Neural cell (in vitro differentiated cells): ENCODE measurements at regions not wholly inside any gene's neighbourhood (a gene's known extent, or its start where the extent isn't known, plus 50 kb on each side); places are given as distances from the start of the nearest gene placed in this dataset.

Source experiments
- H2AFZ ChIP-seq: fragments of 200-600, 300-800 bp; sonication (generic), shearing (Covaris generic); 2 replicates; pipeline ENCODE4 v1.6.0; 2014; ENCODE audit warnings: low read depth, mild to moderate bottlenecking, antibody characterized with exemption, low read length, moderate library complexity
- H3F3A ChIP-seq: fragments of 200-600 bp; shearing (Covaris generic); 2 replicates; pipeline ENCODE4 v1.6.1; 2016; ENCODE audit warnings: mild to moderate bottlenecking, moderate library complexity, mixed read lengths, antibody characterized with exemption, low read length; ENCODE audit not compliant: insufficient read depth, poor library complexity, severe bottlenecking
- H3K27ac ChIP-seq: fragments of 200-600, 300-800 bp; sonication (generic), shearing (Covaris generic); 2 replicates; pipeline ENCODE4 v1.5.1; 2014; ENCODE audit warnings: mild to moderate bottlenecking, low read length, moderate library complexity
- H3K27me3 ChIP-seq: fragments of 300-800, 200-600 bp; sonication (generic), shearing (Covaris generic); 2 replicates; pipeline ENCODE4 v1.6.0; 2014; ENCODE audit warnings: mild to moderate bottlenecking, low read depth, low read length, moderate library complexity; ENCODE audit not compliant: insufficient read depth
- H3K36me3 ChIP-seq: fragments of 300-800, 200-600 bp; sonication (generic), shearing (Covaris generic); 2 replicates; pipeline ENCODE4 v1.5.1; 2014; ENCODE audit warnings: mild to moderate bottlenecking, antibody characterized with exemption, low read length, moderate library complexity; ENCODE audit not compliant: insufficient read depth
- H3K4me2 ChIP-seq: fragments of 300-800, 200-600 bp; sonication (generic), shearing (Covaris generic); 2 replicates; pipeline ENCODE4 v1.6.0; 2014; ENCODE audit warnings: mild to moderate bottlenecking, low read length
- H3K4me3 ChIP-seq: fragments of 300-800, 200-600 bp; sonication (generic), shearing (Covaris generic); 2 replicates; pipeline ENCODE4 v1.5.1; 2014; ENCODE audit warnings: mild to moderate bottlenecking, low read length, moderate library complexity
- H3K79me2 ChIP-seq: fragments of 200-600 bp; shearing (Covaris generic); replicated peaks from 2 replicates; pipeline ENCODE4 v1.6.0; 2014; ENCODE audit warnings: mild to moderate bottlenecking, low read length, moderate library complexity; ENCODE audit not compliant: insufficient read depth
- H3K9ac ChIP-seq: fragments of 300-800, 200-600 bp; sonication (generic), shearing (Covaris generic); 2 replicates; pipeline ENCODE4 v1.6.1; 2016; ENCODE audit warnings: mild to moderate bottlenecking, low read length, mixed read lengths
- H3K9me2 ChIP-seq: fragments of 200-600 bp; shearing (Covaris generic); 2 replicates; pipeline ENCODE4 v1.6.1; 2016; ENCODE audit warnings: mild to moderate bottlenecking, low read length, mixed read lengths; ENCODE audit not compliant: insufficient read depth
- H3K9me3 ChIP-seq: fragments of 200-600, 300-800 bp; sonication (generic), shearing (Covaris generic); 2 replicates; pipeline ENCODE4 v1.6.1; 2016; ENCODE audit warnings: mild to moderate bottlenecking, mixed run types, low read length, moderate library complexity, mixed read lengths
- H4K20me1 ChIP-seq: fragments of 200-600 bp; shearing (Covaris generic); 2 replicates; pipeline ENCODE4 v1.6.1; 2016; ENCODE audit warnings: mild to moderate bottlenecking, mixed run types; ENCODE audit not compliant: insufficient read depth
- CTCF ChIP-seq: fragments of 450-650 bp; IDR thresholded peaks from 2 replicates; pipeline ENCODE4 v1.5.1; 2014; ENCODE audit warnings: antibody characterized with exemption, mild to moderate bottlenecking, moderate library complexity; ENCODE audit not compliant: poor library complexity, severe bottlenecking
- EP300 ChIP-seq: fragments of 450-650 bp; conservative IDR thresholded peaks from 2 replicates; pipeline ENCODE4 v1.6.1; 2014; ENCODE audit warnings: antibody characterized with exemption, mild to moderate bottlenecking, moderate library complexity; ENCODE audit not compliant: poor library complexity, severe bottlenecking
- EZH2 ChIP-seq: fragments of 200-600, 300-800 bp; shearing (Covaris generic), sonication (generic); IDR thresholded peaks from 2 replicates; pipeline ENCODE4 v1.6.1; 2014; ENCODE audit warnings: antibody characterized with exemption, low read length, borderline replicate concordance, mild to moderate bottlenecking; ENCODE audit not compliant: insufficient read depth, poor library complexity, severe bottlenecking
- MXI1 ChIP-seq: fragments of 450-650 bp; conservative IDR thresholded peaks from 2 replicates; pipeline ENCODE4 v1.6.1; 2014; ENCODE audit warnings: antibody characterized with exemption, mild to moderate bottlenecking; ENCODE audit not compliant: poor library complexity, severe bottlenecking
- POLR2AphosphoS5 ChIP-seq: IDR thresholded peaks from 2 replicates; pipeline ENCODE4 v1.6.1; 2012
- RAD21 ChIP-seq: fragments of 450-650 bp; conservative IDR thresholded peaks from 2 replicates; pipeline ENCODE4 v1.6.1; 2014; ENCODE audit warnings: antibody characterized with exemption, mild to moderate bottlenecking, moderate library complexity
- REST ChIP-seq: IDR thresholded peaks from 2 replicates; pipeline ENCODE4 v1.6.1; 2012; ENCODE audit warnings: borderline replicate concordance
- SMC3 ChIP-seq: fragments of 450-650 bp; conservative IDR thresholded peaks from 2 replicates; pipeline ENCODE4 v1.6.1; 2014; ENCODE audit warnings: antibody characterized with exemption, mild to moderate bottlenecking, moderate library complexity; ENCODE audit not compliant: poor library complexity
- TAF1 ChIP-seq: IDR thresholded peaks from 2 replicates; pipeline ENCODE4 v1.6.1; 2012; ENCODE audit warnings: low read depth

GRCh38 chr20:63090682-63091571, 84.2 kb upstream of the BHLHE23 start:
- Histone ChIP-seq H3K4me2 (no peak overlapping the region), H3F3A (no peaks in the 10 kb centered on the region), H3K9me2 (no peaks in the 10 kb centered on the region), H3K36me3 (no peaks in the 10 kb centered on the region), H3K9ac (no peak overlapping the region), H3K79me2 (no peaks in the 10 kb centered on the region), H2AFZ (no peak overlapping the region), H3K4me3 (no peak overlapping the region), H4K20me1 (no peaks in the 10 kb centered on the region), H3K27ac (no peak overlapping the region), H3K9me3 (no peaks in the 10 kb centered on the region), H3K27me3 (no peaks in the 10 kb centered on the region)
- no peak for TF ChIP-seq EZH2
- TF ChIP-seq RAD21 = no peak
- TF ChIP-seq REST = no peak
- TF ChIP-seq TAF1 = no peak
- TF ChIP-seq CTCF = no peak
- TF ChIP-seq SMC3 = no peak
- no peak for TF ChIP-seq MXI1
- TF ChIP-seq EP300 = no peak
- TF ChIP-seq POLR2AphosphoS5 = no peak

GRCh38 chr20:63090052-63090451, 83.3 kb upstream of the BHLHE23 start:
- H3K9me3 ChIP-seq = no peaks in the 10 kb centered on the region
- H3K4me3 ChIP-seq = no peak overlapping the region
- H3K9me2 ChIP-seq = no peaks in the 10 kb centered on the region
- no peaks in the 10 kb centered on the region for H3K36me3 ChIP-seq
- no peak for TF ChIP-seq POLR2AphosphoS5
- TF ChIP-seq TAF1 = no peak
- no peak overlapping the region for H3K9ac ChIP-seq
- no peak overlapping the region for H3K4me2 ChIP-seq
- H3F3A ChIP-seq = no peaks in the 10 kb centered on the region
- H2AFZ ChIP-seq = no peak overlapping the region
- H3K79me2 ChIP-seq = no peaks in the 10 kb centered on the region
- H4K20me1 ChIP-seq = no peaks in the 10 kb centered on the region
- H3K27ac ChIP-seq = no peak overlapping the region
- no peaks in the 10 kb centered on the region for H3K27me3 ChIP-seq
